ENCODE measurements at regions not wholly inside any gene's neighbourhood (a gene's known extent, or its start where the extent isn't known, plus 50 kb on each side); places are given as distances from the start of the nearest gene placed in this dataset.
A peak's percentile ranks its signal among the peaks of the same experiment; 100 is the strongest.

DNA sequence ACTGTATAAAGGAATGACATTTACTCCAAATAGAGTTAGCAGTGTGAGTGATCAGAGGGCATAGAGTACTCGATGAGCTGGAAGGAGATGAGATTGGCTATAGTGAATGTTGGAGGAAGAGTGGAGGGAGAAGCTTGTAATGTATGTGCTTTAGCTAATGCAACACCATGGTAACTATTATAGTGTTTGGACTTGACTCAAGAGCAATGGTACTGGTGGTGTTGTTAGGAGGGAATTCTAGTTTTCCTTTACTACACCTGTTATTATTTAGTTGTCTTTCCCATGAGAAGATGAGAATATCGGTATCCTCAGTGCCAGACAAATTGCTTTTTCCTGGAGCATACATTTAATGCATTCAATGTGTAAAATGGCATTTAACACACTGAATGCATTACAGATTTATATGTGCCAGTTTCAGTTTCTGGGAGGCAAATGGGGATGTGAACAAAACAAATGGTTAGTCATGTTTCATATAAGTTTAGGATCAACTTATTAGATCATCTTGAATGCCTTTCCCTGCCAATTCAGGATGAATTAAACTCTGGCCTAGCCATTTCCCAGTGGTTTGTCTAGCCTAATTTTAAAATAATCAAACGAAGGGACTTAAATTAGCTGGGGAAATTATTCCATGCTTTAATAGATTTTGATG is 291.1 kb upstream of the ADAMTS5 start:
- no peak for FAIRE-seq

DNA sequence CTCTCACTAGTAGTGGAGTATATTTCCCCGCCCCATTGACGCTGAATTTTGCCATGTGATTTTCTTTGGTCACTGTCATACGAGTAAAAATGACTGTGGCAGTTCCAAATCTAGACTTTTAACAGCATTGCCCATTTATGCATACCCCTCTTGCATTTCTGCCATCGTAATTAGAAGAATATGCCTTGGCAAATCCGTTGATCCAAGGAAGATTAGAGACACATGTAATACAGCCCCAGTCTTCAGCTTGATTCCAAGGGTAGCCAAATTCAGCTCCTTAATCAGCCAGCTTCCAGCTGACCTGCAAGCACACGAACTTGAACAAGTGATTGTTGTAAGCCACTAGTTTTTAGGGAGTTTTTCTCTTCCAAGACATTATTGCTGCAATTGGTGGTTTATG is 290.3 kb upstream of the ADAMTS5 start:
- no peak for FAIRE-seq

DNA sequence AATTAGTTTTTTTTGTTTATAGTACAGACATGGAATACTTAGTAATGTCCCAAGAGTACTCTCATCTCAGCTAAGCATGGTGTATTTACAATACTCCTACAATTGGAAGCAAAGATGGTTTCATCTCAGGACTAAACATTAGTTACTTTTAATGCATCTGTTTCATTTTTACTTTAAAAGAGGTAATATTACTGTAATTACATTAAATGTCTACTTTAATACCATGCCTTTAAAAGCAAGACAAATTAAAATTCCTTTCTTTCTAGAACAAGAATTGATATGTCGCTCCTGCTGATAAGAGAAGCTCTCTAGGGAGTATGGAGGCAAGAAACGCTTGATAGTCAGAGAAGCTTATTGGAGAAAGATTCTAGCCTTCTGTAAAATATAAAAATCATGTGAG is 284.9 kb upstream of the ADAMTS5 start:
- FAIRE-seq: no peak

DNA sequence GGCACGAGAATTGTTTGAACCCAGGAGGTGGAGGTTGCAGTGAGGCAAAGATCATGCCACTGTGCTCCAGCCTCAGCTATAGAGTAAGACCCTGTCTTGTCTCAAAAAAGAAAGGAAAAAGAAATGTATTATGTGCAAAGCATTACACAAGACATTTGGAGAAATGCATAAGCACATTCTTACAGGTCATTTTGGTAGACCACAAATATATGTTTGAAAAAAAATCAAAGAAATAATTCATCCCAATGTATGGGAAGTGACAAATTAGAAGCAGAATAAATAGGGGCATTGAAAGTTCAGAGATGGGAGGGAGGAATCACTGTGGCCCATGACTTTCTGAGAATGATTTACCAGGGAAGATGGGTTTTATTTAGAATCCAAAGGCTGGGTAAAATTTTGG is 283.5 kb upstream of the ADAMTS5 start:
- FAIRE-seq: no peak

DNA sequence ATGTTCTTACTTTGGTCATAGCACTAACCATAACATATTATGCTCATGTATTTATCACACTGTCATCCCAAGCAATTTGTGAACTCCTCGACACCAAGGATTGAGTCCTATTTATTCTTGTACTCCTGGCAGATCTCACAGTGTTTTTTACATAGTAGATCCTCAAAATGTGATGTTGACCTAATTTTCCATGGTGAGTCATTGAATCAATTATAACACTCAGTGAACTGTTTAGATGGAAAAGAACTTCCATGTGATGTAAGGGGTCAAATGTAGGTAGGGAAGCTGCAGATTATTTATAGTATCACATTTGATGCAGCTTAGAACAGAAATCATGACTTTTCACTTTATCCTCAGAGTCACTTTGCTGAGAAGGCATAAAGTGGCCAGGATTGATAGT is 281.9 kb upstream of the ADAMTS5 start:
- peak; percentile 88 for FAIRE-seq

DNA sequence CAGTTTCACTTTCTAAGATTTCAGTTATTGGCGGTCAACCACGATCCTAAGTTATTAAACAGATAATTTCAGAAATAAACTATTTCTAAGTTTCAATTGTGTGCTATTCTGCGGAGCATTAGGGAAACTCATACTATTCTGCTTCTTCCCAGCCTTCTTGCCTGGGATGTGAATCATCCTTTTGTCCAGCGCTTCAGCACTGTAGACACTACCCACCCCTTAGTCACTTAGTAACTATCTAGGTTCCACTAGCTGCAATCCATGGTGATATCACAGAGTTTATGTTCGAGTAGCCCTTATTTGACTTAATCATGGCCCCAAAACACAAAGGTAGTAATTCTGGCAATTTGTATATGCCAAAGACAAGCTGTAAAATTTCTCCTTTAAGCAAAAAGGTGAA is 279.9 kb upstream of the ADAMTS5 start:
- FAIRE-seq: no peak

DNA sequence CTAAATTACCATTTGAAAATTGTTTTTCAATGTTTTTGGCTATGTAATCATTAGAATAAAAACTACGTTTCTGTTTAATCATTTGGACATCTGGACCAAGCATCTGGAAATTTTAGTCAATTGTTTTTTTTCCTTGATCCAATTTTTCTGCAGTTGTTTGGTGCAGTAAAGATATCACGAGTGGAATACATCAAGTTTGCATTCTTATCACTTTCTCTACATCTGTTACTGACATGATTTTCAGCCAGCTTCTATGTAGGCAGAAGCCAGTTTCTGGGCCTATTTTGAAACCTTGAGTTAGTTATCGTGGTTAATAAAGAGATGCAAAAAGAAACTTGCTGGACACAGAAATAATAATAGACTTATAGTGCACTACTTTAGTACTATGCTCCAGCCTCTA is 277.9 kb upstream of the ADAMTS5 start:
- FAIRE-seq: no peak

DNA sequence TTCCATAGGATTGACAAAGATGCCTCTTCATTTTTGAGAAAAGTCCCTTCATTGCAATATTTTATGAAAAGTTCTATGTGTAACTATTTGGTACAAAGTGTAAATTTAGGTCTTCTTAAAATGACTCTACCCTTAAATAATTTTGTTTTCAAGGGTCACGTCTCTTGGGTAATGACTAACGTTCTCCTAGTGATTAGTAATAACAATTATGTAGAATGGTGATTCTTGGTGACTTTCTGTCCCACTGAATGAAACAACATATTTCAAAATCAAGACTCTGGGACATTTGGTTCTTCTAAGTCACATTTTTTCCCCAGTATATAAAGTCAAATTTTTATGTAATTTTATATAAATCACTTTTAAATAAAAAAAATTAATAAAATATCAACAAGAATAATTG is 277.5 kb upstream of the ADAMTS5 start:
- FAIRE-seq: no peak

DNA sequence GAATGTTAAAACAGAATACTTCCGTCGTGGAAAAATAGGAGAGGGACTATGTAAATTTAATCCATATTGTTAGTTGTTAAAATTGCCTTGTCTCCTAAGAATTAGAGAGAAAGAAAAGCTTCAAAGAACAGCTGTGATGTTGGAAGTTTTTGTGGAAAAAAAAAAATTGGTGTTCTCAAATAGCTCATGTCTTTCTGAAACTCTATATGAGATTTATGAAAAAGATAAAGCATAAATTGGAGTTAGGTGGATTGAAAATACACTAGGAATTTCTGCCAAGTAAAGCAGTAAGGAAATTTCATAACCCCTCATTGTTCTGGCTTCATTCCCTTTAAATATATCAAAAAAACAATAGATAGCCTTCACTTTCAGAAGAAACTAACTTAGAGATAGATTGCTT is 274.0 kb upstream of the ADAMTS5 start:
- no peak for FAIRE-seq

DNA sequence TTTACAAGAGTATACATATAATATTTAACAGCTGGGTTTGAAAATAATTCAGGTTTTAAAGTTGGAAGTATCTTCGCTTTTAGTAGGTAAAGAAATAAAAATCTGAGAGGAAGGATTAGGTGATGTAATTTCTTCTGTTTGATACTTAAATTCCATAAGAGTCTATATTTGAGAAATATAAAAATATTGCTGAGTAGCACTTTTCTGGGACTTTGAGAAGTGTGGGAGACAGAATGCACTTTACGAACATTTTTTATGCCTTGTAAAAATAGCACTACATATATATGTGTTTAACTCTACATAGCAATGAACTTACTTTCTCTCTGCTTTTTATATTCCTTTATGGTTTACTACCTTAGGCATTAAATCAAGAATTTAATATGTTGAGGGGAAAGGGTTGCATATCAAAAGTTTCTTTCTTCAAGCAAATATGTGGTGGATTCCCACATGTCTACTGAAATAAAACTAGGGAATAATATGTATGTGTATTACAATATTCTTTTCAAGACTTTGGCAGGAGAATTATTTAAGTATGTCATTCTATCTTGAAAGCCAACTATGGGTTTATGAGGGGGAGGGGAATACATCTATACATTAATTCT is 266.7 kb upstream of the ADAMTS5 start:
- no peak for FAIRE-seq

DNA sequence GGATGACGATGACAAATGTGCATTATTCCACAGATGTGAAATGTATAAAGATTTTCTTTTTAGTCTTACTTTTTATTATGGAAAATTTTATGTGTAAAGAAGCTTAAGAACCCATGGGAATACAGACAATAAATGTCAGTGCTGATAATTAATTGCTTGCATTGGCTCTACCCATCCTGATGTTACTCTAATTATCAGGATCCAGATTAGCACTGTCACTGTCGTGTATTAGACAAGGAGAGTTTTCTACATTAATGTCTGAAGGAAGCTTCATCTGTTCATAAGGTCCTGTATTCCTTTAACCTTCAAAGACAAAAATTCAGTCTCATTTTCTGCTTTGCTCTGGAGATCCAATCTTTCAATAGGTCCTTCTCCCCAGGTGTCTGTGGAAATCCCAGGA is 259.1 kb upstream of the ADAMTS5 start:
- FAIRE-seq: no peak

DNA sequence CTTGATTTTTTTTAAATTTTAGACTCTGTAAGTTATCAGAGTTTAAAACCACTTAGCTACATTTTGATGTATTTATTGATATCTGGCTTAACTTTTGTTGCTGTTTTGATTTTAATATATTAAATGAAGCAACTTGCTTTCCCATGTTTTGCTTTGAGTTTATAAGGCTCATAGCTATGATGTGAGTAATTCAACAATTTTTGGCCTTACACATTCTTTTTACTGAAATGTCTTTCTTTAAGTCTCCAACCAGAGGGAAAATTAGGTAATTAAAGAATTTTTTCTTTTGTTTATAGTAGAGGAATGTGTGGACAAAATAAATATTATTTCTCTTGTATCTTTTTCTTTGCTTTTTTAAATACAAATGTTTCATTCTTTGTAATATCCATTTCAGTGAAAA is 258.3 kb upstream of the ADAMTS5 start:
- peak; percentile 79 for FAIRE-seq

DNA sequence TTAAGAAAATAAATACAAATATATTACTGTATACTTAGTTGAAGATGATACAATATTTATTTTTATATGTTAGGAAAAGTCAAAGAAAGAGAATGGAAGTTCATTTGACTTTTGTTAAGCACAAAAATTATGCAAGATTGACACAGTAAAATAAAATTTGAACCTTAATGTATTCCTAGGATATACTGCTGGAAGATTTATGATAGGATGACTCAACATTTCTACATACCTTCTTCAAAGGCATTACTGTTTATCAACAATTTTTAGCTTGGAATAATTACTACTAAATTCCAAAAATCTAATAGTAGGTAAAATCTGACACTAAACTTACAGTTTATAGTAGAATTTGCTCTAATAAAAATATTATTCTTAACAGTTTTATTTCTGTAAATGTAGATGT is 257.3 kb upstream of the ADAMTS5 start:
- FAIRE-seq: no peak

DNA sequence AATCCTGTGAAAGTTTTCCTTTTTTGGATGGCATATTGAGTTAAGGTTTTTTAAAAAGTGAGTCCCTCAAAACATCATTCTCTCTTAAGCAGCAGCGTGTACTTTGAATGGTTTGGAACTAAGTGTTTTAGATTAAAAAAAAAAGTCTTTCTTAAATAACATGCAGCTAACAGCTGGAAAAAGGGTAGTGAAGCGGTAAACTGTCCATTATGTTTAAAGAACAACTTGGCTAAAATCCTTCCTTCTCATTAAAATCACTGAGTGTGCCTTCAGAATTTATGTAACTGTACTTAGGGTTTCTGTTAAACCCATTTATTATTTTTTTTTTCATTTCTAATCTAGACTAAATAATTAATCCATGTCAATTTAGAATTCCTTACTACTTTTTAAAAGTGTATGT is 254.2 kb upstream of the ADAMTS5 start:
- no peak for FAIRE-seq

DNA sequence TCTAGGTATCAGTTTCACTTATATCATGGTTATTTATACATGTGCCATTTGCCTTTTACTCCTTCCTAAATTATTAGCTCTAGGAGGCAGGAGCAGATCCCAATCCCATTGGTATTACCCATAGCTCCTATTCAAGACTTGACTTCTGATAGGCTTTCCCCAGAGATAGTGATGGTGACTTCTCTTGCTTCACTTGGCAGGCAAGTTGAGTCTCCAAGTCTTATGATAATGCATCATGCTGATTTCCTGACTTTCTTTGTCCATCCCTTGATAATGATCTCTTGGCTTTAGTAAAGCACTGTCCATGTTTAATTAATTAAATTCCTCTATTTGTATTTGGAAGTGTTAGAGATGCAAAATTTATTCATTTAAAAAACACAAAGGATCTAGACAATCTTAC is 253.5 kb upstream of the ADAMTS5 start:
- no peak for FAIRE-seq

DNA sequence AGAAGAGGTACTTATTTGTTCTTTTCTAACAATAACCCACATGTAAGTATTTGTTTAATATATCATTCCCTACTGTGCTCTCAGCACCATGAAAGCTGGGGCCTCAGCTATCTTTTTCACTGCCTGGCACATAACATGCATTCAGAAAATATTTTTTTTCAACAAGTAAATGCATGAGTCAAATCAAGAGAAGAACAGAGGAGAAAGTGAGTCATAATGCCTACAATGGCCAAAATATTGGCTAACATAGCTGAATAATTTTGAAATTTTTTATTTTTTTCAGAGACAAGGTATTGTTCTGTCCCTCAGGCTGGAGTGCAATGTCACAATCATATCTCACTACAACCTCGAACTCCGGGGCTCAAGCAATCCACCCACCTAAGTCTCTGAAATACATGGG is 252.2 kb upstream of the ADAMTS5 start:
- FAIRE-seq: no peak

DNA sequence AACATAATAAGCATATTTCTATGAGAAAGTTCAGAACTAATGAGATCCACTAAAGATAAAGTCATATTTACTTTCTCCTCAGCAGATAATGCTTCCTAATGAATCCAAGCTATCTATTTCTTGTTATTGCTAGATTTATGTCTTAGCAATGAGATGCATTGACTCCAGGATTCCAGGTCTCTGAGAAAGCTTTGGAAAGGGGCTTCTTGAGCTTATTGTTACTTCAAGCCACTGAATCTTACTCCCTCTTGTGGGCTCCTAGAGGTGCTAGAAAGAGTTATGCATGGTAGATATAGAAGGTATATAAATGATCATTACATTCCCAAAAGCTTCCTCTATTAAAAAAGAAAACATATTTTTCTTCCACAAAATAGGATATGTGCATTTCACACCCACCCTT is 246.4 kb upstream of the ADAMTS5 start:
- FAIRE-seq: no peak

DNA sequence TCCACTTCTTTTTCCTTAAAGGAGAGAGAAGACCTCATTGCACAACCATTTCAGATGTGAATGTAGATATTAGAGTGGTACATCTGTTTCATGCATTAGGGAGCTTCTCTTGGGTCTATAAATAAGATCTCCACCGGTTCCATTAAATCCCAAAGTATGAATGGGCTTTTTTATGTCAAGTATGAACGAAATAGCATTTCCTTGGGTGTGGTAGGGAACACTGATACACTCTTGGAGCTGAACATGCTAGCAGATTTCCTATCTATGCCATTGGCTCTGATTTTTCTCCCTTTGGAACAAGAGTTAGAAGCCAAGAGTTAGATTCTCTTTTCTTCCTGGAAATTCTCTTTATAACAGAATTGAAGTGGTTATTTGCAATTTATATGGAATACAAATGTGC is 245.6 kb upstream of the ADAMTS5 start:
- FAIRE-seq: no peak

DNA sequence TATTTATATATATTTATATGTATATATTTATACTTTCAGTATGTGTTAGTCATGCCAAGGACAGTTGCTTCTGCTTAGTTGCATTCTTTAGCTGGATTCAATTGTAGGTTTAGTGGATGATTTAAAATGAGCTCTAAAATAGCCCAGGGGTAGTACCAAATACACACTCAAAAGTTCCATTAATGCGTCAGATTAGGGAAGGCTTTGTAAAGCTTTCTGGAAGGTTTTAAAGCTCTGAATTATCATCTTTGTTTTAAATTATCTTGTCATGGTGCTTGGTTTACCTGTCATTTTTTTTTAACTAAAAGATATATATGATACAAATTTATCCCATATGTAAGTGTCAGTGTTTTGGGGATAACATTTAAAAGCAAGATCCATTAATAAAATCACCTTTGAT is 242.7 kb upstream of the ADAMTS5 start:
- no peak for FAIRE-seq

DNA sequence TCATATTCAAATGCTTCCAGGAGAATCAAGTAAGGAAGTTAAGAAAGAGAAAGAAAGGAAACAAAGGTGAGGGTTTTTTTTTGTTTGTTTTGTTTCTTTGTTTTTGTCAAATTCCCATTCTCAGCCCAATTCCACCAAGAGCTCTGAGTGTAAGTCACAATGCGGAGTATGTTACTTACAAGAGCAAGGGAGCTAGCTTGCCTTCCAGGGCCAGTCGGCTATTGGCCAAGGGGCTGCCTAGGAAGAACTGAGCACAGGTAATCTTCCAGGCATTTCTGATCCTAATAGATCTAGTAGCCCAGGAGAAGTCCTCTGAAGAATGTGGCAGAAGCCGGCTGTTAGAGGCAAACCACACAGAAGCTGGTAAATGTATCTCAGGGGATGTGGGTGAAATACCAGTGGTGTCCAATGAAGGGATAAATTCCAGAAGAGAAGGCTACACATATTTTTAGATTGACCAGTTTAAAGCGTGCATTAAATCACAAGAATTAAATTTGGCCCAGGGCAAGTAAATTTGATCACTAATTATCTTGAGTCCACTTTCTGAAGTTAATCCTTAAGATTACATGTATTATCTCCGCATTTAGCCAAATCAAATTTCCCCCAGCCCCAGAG is 239.6 kb upstream of the ADAMTS5 start:
- no peak for FAIRE-seq

DNA sequence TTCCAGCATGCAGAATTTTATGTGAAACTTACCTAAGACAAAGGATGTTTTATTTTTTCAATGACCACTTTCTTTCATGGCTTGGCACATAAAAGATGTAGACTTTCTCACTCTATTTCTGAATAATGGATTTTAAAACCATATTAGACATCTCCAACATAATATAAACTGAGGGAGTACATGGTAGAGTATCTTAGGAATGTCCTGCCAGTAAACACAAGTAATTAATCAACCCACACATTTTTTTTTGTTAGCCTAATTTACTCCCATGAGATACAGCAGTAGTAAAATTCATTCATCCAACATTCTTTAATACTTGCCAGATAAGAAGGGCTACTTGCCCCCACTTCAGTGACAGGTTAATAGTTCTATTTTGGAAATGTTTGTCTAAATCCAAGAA is 235.4 kb upstream of the ADAMTS5 start:
- no peak for FAIRE-seq

DNA sequence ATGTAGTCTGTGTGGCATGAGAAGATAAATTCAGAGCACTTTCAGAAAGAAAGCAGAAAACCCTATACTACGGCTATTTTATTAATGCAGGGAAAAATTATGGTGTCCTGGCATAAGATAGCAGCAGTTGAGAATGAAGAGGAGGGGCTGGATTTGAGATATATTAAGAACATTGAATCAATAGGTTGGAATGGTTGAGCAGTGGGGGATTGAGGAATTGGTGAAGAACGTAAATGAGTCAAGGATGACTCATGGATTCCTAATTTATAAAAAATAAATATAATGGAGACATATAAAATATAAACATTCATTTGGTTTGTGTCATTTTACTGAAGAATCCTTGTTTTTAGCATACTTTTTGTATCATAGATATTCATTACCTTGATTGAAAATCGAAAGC is 234.3 kb upstream of the ADAMTS5 start:
- no peak for FAIRE-seq

DNA sequence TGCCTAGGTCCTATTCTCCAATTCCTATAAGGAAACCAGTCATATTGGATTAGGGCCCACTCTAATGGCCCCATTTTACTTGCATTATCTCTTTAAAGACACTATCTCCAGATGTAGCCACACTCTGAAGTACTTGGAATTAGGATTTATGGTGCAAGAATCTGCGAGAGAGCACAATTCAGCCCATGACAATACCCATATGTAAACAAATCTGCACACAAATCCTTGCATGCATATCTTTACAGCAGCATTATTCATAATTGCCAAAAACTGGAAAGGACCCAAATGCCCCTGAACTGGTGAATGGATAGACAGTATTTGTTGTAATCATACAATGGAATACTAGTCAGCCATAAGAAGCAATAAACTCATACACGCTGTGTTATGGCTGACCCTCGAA is 229.8 kb upstream of the ADAMTS5 start:
- FAIRE-seq: no peak

DNA sequence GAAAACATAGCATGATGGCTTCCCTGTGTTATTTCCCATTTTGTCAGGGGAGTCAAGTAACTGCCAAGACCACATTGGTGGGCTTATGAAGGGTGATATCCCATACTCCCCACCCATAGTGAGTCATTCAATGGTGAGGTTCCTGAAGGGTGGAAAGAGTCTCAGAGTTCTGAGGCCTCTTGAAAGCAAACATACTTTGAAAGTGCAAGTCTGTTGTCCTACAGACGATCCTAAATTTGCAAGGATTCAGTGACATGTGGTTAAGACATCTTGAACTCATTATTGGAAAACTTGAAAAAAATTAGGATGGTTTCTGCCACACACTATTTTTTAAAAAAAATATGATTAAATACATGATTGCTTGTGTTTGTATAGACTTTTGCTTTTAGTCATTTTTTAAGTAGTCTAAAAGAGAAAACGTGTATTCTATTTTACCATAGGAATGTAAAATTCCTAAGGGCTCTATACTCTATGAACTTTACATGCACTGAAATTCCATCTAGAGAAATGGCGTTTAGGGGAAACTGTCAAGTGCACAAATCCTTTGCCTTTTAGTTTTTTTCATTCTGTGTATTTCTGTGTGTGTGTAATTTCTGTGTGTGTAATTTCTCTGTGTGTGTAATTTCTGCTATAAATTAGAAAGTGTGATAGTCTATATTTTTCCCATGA is 225.5 kb upstream of the ADAMTS5 start:
- no peak for FAIRE-seq

Data from islet of Langerhans (tissue), 1 donor.